GM19025 (cell line): ENCODE measurements at regions not wholly inside any gene's neighbourhood (a gene's known extent, or its start where the extent isn't known, plus 50 kb on each side); places are given as distances from the start of the nearest gene placed in this dataset.

ENCODE experiments used
- ATAC-seq: cut with Tn5 transposase; IDR thresholded peaks from one replicate; pipeline ENCODE4 v1.9.1; 2021; ENCODE audit warnings: mild to moderate bottlenecking, low read depth, moderate library complexity; ENCODE audit not compliant: unreplicated experiment

DNA sequence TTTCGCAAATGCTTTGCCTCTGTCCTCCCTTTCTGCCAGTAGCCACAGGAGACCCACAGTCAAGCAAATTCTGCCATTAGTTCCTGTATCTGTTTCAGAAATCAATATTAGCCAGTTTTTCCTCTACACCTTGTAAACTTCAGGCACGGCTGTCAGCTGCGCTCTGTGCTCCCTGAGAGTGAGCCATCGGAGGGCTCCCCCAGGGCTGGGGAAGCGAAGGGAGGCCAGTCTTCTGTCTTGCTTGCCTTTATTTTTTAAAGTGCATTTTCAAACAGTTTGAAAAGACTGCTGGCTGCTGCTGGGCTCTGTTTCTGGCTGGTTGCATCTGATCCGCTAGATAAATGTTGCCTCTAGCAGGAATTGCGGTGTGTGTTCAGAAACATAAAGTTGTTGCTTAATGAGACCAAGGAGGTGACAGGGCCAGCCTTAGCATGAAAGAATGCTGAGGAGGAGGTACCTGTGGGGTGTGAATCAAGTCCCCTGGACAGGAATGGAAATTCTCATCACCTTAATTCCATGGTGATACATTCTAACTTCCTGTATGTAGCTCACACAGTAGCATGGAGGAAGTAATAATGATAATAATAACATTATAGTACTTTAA lies 421.7 kb upstream of the KIF2A start:
- ATAC-seq = no peak

DNA sequence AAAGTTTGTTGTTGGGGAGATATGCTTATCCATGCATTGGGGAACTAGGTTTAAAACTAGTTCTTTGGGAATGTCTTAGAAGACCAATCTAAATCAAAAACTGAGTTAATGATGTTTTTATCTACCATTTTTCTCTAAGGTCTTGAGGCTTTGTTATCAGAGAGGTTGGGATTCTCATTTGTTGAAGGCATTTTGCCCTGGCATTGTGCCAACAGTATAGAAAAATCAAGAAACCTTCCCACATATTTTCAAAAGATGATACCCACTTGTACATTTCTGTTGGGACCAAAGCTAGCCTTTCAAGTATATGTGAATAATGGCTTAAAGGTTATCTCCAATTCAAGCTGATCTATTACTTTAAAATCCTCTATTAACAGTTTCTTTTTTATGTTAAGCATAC lies 419.8 kb upstream of the KIF2A start:
- no peak for ATAC-seq

DNA sequence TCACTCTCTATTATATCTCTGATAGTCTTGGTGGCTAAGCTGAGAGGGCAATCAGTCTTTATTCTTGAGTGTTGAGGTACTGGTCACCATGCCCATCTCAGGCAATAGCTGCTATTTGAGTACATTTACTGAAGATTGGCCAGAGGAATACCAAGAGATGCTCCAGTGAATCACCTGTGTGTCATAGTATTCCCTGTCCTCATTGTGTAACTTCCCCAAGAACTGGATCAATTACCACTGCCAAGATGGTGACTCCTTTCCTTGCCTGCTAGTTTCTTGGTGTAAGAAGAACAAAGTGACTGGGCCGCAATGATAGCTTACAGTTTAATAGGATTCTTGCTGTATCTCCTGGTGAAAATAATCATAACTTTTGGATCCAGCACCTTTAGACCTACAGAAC lies 418.7 kb upstream of the KIF2A start:
- ATAC-seq = no peak

DNA sequence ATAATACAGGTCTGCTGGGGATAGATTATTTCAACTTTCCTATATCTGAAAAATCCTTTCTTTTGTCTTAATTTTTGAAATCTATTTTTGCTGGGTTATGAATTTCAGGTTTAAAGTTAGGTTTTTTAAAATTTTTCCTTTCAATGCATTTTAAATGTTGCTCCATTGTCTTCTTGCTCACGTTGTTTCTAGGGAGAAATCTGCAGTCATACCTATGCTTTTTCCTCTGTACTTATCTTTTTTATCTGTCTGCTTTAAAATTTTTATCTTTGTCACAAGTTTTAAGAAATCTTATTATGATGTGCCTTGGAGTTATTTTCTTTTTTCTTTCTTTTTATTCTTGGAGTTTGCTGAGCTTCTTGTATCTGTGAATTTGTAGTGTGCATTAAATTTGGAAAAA lies 412.0 kb upstream of the KIF2A start:
- ATAC-seq = no peak

DNA sequence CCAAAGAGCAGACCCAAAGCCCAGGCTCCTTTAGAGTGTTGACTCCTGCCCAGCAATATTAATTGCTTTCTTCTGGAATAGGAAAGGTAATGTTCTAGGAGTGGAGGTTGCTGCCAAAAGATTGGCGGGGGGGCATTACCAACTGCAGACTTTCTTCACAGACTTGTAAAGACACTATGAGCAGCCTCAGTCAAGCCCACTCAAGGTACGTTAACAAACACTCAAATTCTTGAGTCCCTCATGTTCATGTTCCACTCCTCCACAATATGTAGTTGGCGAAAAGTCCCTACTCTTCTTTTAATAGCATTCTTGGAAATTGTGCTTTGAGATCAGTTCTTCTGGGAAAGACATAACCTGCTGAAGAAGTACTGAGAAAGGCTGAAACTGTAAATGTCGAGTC lies 409.2 kb upstream of the KIF2A start:
- no peak for ATAC-seq

DNA sequence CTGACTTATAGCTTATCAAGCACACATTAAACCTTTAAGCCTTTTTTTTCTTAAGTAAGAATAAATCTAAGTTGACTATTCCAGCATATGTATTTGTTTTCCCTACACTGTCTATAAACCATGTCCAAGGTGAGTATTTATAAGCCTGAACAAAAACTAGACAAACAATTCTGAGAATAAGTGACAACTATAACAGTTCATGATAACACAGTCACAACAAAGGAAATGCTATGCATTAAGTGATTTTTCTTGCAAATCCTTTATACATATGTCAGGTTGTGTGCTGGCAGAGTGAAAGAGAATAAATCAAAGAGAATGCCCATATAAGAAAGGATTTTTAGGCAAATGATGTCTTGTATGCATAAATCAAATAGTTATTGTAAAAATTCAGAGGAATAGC lies 408.8 kb upstream of the KIF2A start:
- ATAC-seq = no peak

DNA sequence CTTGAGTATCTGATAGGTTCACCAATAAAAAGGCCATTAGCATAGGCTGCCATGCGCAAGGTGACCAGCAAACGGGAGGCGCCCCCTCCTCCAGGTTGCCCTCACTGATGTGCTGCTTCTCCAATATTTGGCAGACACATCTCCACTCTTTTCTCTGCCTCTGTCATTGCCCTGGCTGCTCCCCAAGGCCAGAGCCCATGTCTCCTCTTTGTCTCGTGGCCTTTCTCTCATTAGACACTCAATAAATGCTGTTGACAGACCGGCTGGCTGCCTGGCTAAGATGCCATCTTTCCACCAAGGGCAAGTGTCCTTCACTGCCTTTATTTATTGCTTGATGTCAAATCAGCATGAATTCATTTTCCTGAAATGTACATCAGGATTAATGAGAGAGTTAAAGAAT lies 404.0 kb upstream of the KIF2A start:
- no peak for ATAC-seq

DNA sequence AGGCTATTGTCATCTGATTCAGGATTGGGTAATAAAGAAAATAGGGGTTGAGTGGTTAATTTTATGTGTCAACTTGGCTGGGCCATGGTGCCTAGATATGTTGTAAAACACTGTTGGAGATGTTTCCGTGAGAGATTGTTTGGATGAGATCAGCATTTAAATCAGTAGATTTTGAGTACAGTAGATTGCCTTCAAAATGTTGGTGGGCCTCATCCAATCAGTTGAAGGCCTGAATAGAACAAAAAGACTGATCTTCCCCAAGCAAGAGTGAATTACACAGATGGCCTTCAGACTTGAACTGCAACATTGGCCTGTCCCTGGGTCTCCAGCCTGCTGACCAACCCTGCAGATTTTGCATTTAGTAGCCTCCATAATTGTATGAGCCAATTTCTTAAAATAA lies 401.3 kb upstream of the KIF2A start:
- no peak for ATAC-seq

DNA sequence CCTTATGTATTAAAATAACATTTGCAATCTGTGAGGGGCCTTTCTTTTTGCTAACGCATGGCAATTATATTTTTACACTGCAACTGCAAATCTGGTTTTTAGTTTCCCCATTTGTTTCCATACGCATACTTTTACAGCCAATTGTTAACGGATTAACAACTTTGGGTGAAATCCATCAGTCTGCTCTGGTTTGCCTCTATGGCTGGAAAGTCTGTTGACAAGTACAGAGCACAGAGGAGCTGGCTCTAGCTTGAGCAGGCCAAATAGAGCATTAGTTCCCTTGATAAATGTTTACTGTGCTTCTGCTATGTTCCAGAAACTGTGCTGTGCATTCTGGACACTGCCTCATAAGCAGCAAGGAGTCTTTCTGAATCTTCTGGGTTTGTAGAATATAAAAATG lies 400.4 kb upstream of the KIF2A start:
- no peak for ATAC-seq

DNA sequence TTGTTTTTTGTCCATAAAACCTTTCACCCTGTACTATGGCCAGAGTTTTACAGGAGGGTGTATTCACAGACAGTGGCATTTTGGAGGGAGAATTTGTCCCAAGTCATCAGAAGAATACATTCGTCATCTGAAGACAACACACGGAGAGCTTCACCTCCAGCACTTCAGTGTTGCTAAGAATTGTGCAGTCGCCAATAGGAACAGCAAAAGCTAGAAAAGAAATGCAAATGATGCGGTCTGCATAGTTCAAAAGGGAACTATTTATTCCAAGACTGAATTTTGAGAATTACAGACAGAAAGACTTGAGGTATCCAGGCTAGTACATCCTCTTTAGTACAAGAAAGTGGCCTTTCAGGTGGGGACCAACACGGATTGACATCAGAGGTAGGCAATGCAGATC lies 399.2 kb upstream of the KIF2A start:
- ATAC-seq = no peak

DNA sequence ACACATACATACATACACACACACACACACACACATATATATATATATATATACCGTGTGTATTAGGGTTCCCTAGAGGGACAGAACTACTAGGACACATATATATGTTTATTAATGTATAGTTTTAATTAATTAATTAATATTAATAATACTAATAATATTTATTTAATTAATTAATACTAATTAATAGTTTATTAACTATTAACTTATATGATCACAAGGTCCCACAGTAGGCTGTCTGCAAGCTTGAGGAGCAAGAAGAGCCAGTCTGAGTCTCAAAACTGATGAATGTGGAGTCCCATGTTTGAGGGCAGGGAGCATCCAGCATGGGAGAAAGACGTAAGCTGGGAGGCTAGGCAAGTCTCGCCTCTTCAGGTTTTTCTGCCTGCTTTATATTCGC lies 398.0 kb upstream of the KIF2A start:
- ATAC-seq = no peak

DNA sequence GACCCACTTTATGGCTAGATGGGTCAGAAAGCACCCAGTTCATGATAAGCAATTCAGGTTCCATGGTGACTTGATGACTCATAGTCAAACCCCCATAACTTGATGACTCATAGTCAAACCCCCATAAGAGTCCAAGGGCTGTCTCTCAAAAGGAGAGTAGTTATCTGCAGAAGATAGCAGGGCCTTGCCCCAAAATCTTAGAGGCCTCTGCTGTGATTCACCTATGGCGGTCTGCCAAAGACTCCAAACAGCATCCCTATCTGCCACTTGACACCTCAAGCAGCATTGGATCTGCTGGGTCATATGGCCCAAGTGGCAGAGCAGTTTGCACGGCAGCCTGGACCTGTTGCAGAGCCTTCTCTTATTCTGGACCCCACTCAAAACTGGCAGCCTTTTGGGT lies 395.2 kb upstream of the KIF2A start:
- no peak for ATAC-seq

DNA sequence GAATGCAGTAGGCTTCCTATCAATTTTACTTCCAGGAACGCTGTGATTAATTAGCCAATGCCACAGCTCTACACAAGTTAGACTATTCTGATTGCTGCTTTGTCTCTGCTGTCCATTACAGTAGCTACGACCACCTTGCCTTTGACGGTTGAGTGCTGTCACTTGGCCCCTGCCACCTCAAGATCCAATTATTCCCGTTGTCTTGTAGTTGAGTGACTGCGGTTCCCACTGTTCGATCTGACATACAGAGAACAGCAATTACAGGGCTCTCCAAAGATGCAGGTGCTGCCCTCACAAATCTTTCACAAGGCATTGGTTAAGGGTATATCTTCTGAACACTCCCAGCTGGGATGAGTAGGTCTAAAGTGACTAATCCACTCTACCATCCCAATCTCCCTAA lies 393.4 kb upstream of the KIF2A start:
- no peak for ATAC-seq

DNA sequence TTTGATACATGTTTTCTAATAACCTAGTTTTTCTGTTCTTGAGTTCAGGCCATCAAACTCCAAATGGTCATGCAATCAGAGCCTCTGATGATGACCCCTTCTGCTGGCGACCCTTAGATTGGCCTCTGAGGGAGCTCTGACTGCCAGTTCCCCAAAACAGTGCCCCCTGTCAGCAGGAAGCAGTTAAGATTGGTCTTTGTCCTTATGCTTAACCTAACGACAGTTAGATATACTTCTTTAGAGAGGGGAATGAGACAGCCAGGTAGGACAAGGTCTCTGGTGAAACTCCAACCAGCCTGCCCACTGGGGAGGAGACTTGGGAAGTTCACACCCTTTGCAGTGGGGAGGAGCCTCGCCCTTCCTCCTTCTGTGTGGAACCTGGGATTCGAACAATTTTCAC lies 390.4 kb upstream of the KIF2A start:
- no peak for ATAC-seq

DNA sequence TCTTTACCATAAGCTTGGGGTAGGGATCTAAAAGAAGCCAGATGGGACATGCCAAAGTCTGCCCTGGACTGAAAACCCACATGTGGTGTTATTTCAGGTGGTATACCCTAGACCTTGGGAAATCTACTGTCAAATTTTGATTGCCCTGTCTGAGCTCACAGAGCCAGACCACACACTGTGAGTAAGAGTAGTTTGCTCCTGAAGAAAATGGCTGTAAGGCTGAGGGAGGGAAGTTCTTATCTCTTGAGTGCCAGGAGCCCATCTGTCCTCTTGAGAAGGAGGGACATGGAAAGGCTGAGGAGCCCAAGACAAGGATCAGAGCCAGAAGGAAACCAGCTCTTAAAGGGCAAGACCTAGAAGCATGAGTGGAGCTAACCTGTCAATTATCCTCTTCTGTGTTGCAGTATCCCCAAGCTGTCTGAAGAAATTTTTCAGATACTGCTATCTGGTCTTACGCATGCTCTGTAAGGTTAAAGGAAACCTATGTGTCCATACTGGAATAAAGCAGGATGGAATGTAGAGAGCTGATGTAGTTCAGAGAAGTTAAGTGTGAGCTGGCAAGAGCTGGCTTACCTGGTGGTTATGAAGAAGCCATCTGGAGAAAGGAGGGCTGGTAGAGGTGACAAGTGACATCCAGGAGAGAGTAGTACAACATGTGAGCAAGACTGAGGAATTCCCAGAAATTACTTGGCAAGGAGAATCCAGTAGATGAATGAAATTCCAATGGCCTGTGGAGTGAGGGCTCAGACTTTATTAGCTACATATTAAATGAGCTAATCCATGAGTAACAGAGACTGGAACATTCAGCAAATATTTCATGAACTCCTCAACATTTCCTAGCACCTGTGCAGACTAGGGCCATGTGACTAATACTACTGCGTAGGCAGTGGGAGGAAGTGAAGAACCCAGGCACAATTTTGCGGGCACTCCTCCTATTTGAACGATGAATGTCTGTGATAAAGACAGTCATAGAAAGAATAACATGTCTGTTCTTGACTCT lies 389.1 kb upstream of the KIF2A start:
- ATAC-seq = no peak

DNA sequence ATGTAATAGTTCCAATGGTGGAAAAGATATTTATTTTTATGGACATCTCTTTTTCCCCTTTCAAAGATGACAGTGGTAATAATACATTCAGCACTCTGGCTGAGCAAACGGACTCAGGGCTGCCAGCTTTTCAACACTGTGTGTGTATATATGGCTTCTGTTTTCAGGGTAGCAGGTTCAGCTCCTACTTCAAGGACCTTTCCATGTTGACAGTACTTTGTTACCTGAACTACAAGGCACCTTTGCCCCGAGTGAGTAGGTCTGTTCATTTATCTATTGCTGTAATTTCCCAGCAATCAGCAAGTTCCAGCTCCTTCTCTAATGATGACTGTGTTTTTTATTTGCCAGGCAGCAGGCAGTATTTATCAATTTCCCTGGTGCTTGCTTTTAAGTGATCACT lies 387.4 kb upstream of the KIF2A start:
- no peak for ATAC-seq

DNA sequence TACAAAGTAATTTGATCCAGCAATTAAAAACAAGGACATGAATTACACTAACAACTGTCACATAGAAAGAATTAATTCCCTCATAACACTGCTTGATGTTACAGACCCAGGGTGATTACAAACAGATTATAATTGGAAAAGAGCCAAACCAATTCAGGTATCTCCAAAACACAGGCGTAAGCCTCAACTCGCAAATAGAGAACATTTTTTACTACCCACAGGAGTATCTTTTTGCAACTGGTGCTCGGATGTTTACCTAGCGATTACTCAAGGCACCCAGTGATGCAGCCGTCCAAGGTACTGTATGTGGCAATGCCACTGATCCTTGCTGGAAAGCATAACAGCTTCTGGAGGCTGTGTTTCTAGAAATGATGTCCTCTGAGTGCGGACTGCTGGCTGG lies 386.1 kb upstream of the KIF2A start:
- ATAC-seq = no peak

DNA sequence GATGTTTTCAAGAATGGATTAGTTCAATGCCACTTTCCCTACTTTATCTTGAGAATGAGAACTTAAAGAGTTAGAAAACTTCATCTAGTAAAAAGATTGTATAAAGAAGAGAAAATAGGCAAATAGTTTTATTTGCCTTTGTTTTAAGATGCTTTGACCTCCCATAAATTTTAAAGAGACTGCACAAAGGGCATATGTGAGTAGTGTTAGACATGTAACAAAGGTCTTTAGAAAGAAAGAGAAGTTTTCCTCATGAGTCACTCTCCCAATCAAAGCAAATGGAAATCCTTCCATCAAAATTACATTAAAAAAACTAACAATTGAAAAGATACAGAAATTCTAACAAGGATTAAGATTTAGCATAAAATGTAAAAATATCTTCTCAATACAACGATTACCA lies 381.8 kb upstream of the KIF2A start:
- ATAC-seq = no peak

DNA sequence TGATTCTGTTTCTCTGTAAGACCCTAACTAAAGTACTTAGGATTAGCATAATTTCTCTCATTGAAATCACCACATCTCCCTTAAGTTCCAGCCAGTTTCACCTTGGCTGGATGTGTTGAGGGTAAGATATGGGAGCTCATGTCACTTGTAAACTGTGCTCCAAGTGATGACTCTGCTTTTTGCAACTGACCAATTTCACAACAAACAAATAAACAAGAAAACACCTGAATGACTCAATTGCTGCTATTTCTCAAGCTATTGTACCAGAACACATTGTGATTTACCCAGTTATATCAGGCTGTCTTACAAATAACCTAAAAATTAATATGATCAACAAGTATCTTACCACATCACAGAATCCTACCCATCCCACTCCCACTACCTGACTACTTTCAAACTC lies 379.1 kb upstream of the KIF2A start:
- no peak for ATAC-seq

DNA sequence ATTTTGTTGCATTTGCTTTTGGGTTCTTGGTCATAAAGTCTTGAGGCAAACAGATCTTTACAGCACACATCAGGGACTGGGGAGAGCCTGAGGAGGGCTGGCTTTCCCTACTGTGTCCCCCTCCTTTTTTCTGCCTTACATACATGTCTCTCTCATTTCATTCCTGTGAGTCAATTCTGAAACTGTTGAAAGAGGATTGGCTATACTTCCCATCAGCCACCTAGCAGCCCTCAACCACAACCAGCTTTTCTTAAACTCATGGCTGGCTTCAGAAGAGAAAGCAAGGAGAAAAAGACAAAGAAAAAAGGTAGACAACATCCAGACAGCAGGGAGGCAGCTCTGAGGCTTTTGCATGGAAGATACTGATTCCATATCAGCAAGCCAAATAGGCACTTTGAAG lies 374.8 kb upstream of the KIF2A start:
- no peak for ATAC-seq

DNA sequence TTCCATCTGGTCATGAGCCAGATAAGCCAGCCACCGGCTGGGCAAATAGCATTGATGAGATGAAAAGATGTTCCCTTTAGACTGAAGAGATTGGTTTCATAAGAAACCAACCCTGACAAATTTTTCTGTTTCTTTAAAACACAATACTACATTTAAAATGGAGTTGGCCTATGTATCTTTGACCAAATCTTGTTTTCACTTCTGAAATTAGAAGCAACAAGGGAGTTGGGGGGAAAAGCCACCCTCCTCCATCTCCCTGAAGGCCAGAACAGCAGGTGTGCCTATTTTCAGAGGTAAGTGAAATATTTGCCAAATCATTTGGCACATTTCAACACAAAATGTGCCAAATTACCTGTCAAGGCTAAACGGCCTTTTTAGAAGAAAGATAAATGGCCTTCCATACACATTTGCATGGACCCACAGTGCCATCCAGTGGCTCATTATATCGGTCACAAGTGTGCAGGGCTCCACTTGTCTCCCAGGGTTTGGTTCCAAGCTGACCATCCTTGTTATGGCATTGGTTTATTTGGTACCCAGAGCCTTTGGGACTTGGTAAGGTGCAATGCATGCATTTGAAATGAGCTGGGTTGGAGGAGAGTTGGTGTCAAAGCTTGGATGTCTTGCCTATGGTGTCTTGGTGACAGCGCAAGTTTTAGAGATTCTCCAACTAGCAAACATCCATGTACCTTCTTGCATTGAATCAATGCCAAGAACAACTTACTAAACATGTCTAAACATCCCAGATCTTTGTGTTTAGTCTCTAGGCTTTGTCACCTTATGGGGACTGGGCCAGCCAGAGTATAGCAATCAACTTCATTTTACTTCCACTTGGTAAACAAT lies 372.0 kb upstream of the KIF2A start:
- no peak for ATAC-seq
